HCT116 (cell line): ENCODE measurements at regions not wholly inside any gene's neighbourhood (a gene's known extent, or its start where the extent isn't known, plus 50 kb on each side); places are given as distances from the start of the nearest gene placed in this dataset.

ENCODE experiments used
- ATAC-seq: fragments of 200-7000 bp; cut with Tn5 transposase; 2 replicates; pipeline ENCODE4 v1.9.1; 2020; ENCODE audit warnings: mild to moderate bottlenecking, moderate library complexity
- BruUV-seq: library from RNA; stranded (reverse); fragments of 400-500 nt; replicated peaks from 2 replicates; lab custom pipeline; 2021; lab: Mats Ljungman, UMichigan
- CTCF ChIA-PET: fragments of 300-600 bp; sonication (Branson Sonifier 250); formaldehyde crosslinking; loops from one replicate; lab custom pipeline; 2021; ENCODE audit warnings: antibody characterized with exemption; lab: Charles Lee
- POLR2A ChIA-PET: fragments of 300-600, 350-600 bp; sonication (Branson Sonifier 250); formaldehyde crosslinking; loops from one replicate; lab custom pipeline; 2021; ENCODE audit warnings: antibody characterized with exemption; lab: Charles Lee
- RAD21 ChIA-PET, 2 experiments: fragments of 300-600 bp; sonication (Branson Sonifier 250); formaldehyde crosslinking; loops; one replicate each; lab custom pipeline; 2023; ENCODE audit warnings: low total read pairs in 2 of 2; ENCODE audit not compliant: uncharacterized antibody in 2 of 2, unreplicated experiment in 2 of 2, low non-redundant PET in 1 of 2; lab: Charles Lee
- DNase-seq: peaks from one replicate; pipeline ENCODE4 v3.0.0-alpha.2; 2010; ENCODE audit warnings: low read depth, low spot score
- H2AFZ ChIP-seq: fragments of 200-600 bp; shearing (Covaris generic), sonication (generic); 2 replicates; pipeline ENCODE4 v1.6.1; 2017; ENCODE audit warnings: low read depth, mixed run types, mixed read lengths, antibody characterized with exemption, low read length; ENCODE audit not compliant: poor library complexity, severe bottlenecking
- H3K27ac ChIP-seq: 2 replicates; pipeline ENCODE4 v1.5.1; 2012; ENCODE audit warnings: low read depth, low read length
- H3K27me3 ChIP-seq: fragments of 200-600 bp; sonication (generic); 2 replicates; pipeline ENCODE4 v1.6.1; 2016; ENCODE audit warnings: mixed run types, low read length, mixed read lengths; ENCODE audit not compliant: insufficient read depth
- H3K36me3 ChIP-seq, 2 experiments: fragments of 200-500 bp in 1 of 2; fragments of 200-600 bp in 1 of 2; sonication (Bioruptor generic) in 1 of 2; sonication (generic) in 1 of 2; 2 replicates each; pipeline versions ENCODE4 v1.5.1 to v1.6.1; 2014 to 2016; ENCODE audit warnings: low read length in 2 of 2, inconsistent platforms in 1 of 2, mixed read lengths in 1 of 2, mixed run types in 1 of 2; ENCODE audit not compliant: insufficient read depth in 2 of 2, control insufficient read depth in 1 of 2
- H3K4me1 ChIP-seq, 2 experiments: fragments of 200-600 bp in 1 of 2; sonication (generic) in 1 of 2; 2 replicates each; pipeline versions ENCODE4 v1.5.1 to v1.6.1; 2012 to 2017; ENCODE audit warnings: low read length in 2 of 2, inconsistent platforms in 1 of 2, mild to moderate bottlenecking in 1 of 2, mixed read lengths in 1 of 2, mixed run types in 1 of 2, moderate library complexity in 1 of 2; ENCODE audit not compliant: insufficient read depth in 2 of 2, control insufficient read depth in 1 of 2
- H3K4me2 ChIP-seq: fragments of 200-600 bp; sonication (generic); 2 replicates; pipeline ENCODE4 v1.6.1; 2017; ENCODE audit warnings: mixed run types, low read length, mixed read lengths
- H3K4me3 ChIP-seq, 2 experiments: fragments of 200-600 bp in 1 of 2; sonication (generic) in 1 of 2; replicated peaks in 1 of 2; 2 replicates each; pipeline ENCODE4 v1.5.1; 2011 to 2016; ENCODE audit warnings: low read length in 2 of 2, control low read depth in 1 of 2, low read depth in 1 of 2, mild to moderate bottlenecking in 1 of 2, mixed read lengths in 1 of 2, mixed run types in 1 of 2
- H3K79me2 ChIP-seq: fragments of 200-600 bp; sonication (generic); 2 replicates; pipeline ENCODE4 v1.6.1; 2017; ENCODE audit warnings: mild to moderate bottlenecking, mixed run types, low read length, moderate library complexity, mixed read lengths; ENCODE audit not compliant: insufficient read depth
- H3K9ac ChIP-seq: fragments of 200-600 bp; sonication (generic); 2 replicates; pipeline ENCODE4 v1.6.1; 2016; ENCODE audit warnings: low read length, mixed read lengths
- H3K9me2 ChIP-seq: fragments of 200-600 bp; sonication (generic), shearing (Covaris generic); 2 replicates; pipeline ENCODE4 v1.6.1; 2017; ENCODE audit warnings: mixed run types, mild to moderate bottlenecking, moderate library complexity; ENCODE audit not compliant: insufficient read depth
- H3K9me3 ChIP-seq, 2 experiments: fragments of 200-500 bp in 1 of 2; fragments of 200-600 bp in 1 of 2; sonication (Bioruptor generic) in 1 of 2; sonication (generic) in 1 of 2; 2 replicates each; pipeline ENCODE4 v1.6.1; 2014 to 2017; ENCODE audit warnings: low read length in 2 of 2, mixed read lengths in 2 of 2, inconsistent platforms in 1 of 2, low read depth in 1 of 2, mild to moderate bottlenecking in 1 of 2, mixed run types in 1 of 2, moderate library complexity in 1 of 2; ENCODE audit not compliant: control insufficient read depth in 1 of 2, insufficient read depth in 1 of 2
- H4K20me1 ChIP-seq: fragments of 200-600 bp; sonication (generic), shearing (Covaris generic); 2 replicates; pipeline ENCODE4 v1.6.1; 2017; ENCODE audit warnings: mixed run types, mild to moderate bottlenecking, moderate library complexity; ENCODE audit not compliant: insufficient read depth
- CBX3 ChIP-seq: IDR thresholded peaks from 2 replicates; pipeline ENCODE4 v1.6.1; 2012; ENCODE audit warnings: low read depth
- EGR1 ChIP-seq: IDR thresholded peaks from 2 replicates; pipeline ENCODE4 v1.6.1; 2012; ENCODE audit warnings: low read depth
- EZH2 ChIP-seq: fragments of 200-600 bp; sonication (generic); IDR thresholded peaks from 2 replicates; pipeline ENCODE4 v1.6.1; 2017; ENCODE audit warnings: antibody characterized with exemption, mixed run types
- EZH2phosphoT487 ChIP-seq: fragments of 200-600 bp; IDR thresholded peaks from 2 replicates; pipeline ENCODE4 v1.6.1; 2018; ENCODE audit warnings: antibody characterized with exemption, borderline replicate concordance
- JUND ChIP-seq: IDR thresholded peaks from 2 replicates; pipeline ENCODE4 v1.6.1; 2012
- MAX ChIP-seq: IDR thresholded peaks from 2 replicates; pipeline ENCODE4 v1.6.1; 2012
- RAD21 ChIP-seq: IDR thresholded peaks from 2 replicates; pipeline ENCODE4 v1.6.1; 2012; ENCODE audit warnings: low read depth, mild to moderate bottlenecking
- SIN3A ChIP-seq: IDR thresholded peaks from 2 replicates; pipeline ENCODE4 v1.6.1; 2012; ENCODE audit warnings: low read depth
- SRF ChIP-seq: IDR thresholded peaks from 2 replicates; pipeline ENCODE4 v1.6.1; 2012; ENCODE audit warnings: low read depth
- TCF7L2 ChIP-seq: IDR thresholded peaks from 2 replicates; pipeline ENCODE4 v1.7.0; 2011; ENCODE audit warnings: borderline replicate concordance, inconsistent platforms; ENCODE audit not compliant: insufficient read depth, insufficient read length; ENCODE audit errors: extremely low read depth
- YY1 ChIP-seq: IDR thresholded peaks from 2 replicates; pipeline ENCODE4 v1.6.1; 2011; ENCODE audit warnings: low read length, low read depth, moderate library complexity, mild to moderate bottlenecking; ENCODE audit not compliant: insufficient replicate concordance; ENCODE audit errors: extremely low read depth
- ZBTB33 ChIP-seq: IDR thresholded peaks from 2 replicates; pipeline ENCODE4 v1.6.1; 2011; ENCODE audit warnings: mild to moderate bottlenecking, low read length, moderate library complexity; ENCODE audit not compliant: insufficient replicate concordance; ENCODE audit errors: extremely low read depth
- ZFX ChIP-seq: fragments of 450-650 bp; IDR thresholded peaks from 2 replicates; pipeline ENCODE4 v1.6.1; 2017
- ZNF274 ChIP-seq: fragments of 200-500 bp; sonication (Bioruptor generic); IDR thresholded peaks from 2 replicates; pipeline ENCODE4 v1.6.1; 2014; ENCODE audit warnings: mild to moderate bottlenecking, low read depth, low read length, inconsistent platforms
- intact Hi-C: fragments of 100-400 bp; cut with micrococcal nuclease; formaldehyde crosslinking; loops from 2 replicates; pipeline ENCODE4 v1.10.0; 2022
- TF ChIP-seq, protein P1 (sequence below): IDR thresholded peaks from 2 replicates; pipeline ENCODE4 v1.6.1; 2012
- TF ChIP-seq, protein P2 (sequence below): IDR thresholded peaks from 2 replicates; pipeline ENCODE4 v1.6.1; 2012; ENCODE audit warnings: low read depth
- TF ChIP-seq, protein P3 (sequence below), 3 experiments: fragments of 200-600 bp in 1 of 3; sonication (generic) in 1 of 3; IDR thresholded peaks in 2 of 3; conservative IDR thresholded peaks in 1 of 3; 2 replicates each; pipeline ENCODE4 v1.5.1; 2012 to 2017; ENCODE audit warnings: low read depth in 2 of 3, low read length in 2 of 3, antibody characterized with exemption in 1 of 3, borderline replicate concordance in 1 of 3, control low read depth in 1 of 3, mild to moderate bottlenecking in 1 of 3, mixed read lengths in 1 of 3, mixed run types in 1 of 3, moderate library complexity in 1 of 3; ENCODE audit not compliant: insufficient read depth in 1 of 3

DNA sequence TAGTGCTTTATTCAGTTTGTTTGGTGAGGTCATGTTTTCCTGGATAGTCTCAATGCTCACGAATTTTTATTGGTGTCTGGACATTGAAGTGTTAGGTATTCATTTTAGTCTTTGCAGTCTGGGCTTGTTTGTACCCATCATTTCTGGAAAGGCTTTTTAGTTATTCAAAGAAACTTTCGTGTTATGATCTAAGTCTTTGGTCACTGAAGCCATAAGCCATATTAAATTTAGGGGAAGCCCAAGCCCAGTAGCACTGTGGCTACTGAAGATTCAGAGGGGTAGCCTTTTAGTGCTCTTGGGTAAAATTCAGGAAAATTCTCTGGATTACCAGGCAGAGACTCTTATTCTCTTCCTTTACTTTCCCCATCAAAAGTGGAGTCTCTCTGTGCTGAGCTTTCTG lies 56.2 kb upstream of the PEX5L start:
- Histone ChIP-seq H3K9me2 (no peaks in the 10 kb centered on the region), H3K36me3 (no peaks in the 10 kb centered on the region), H3K4me2 (no peak overlapping the region), H3K27me3 (peaks cover 10% of the 10 kb centered on the region; the same call in 1 of the 2 replicates), H2AFZ (no peak overlapping the region), H3K4me1 (no peaks in the 10 kb centered on the region), H3K79me2 (no peaks in the 10 kb centered on the region), H3K27ac (no peak overlapping the region), H3K9ac (no peak overlapping the region), H4K20me1 (no peaks in the 10 kb centered on the region), H3K4me3 (no peak overlapping the region), H3K9me3 (no peaks in the 10 kb centered on the region)
- intact Hi-C loops = no loop called here
- no TSS peak for BruUV-seq
- no peak for TF ChIP-seq RAD21
- TF ChIP-seq, protein P1, sequence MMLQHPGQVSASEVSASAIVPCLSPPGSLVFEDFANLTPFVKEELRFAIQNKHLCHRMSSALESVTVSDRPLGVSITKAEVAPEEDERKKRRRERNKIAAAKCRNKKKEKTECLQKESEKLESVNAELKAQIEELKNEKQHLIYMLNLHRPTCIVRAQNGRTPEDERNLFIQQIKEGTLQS = no peak
- no peak for TF ChIP-seq TCF7L2
- no peak for TF ChIP-seq ZNF274
- no peak for TF ChIP-seq SIN3A
- TF ChIP-seq EGR1 = no peak
- no peak for TF ChIP-seq CBX3
- TF ChIP-seq ZBTB33 = no peak
- no peak for TF ChIP-seq MAX
- no peak for TF ChIP-seq EZH2
- TF ChIP-seq EZH2phosphoT487 = no peak
- TF ChIP-seq, protein P2, sequence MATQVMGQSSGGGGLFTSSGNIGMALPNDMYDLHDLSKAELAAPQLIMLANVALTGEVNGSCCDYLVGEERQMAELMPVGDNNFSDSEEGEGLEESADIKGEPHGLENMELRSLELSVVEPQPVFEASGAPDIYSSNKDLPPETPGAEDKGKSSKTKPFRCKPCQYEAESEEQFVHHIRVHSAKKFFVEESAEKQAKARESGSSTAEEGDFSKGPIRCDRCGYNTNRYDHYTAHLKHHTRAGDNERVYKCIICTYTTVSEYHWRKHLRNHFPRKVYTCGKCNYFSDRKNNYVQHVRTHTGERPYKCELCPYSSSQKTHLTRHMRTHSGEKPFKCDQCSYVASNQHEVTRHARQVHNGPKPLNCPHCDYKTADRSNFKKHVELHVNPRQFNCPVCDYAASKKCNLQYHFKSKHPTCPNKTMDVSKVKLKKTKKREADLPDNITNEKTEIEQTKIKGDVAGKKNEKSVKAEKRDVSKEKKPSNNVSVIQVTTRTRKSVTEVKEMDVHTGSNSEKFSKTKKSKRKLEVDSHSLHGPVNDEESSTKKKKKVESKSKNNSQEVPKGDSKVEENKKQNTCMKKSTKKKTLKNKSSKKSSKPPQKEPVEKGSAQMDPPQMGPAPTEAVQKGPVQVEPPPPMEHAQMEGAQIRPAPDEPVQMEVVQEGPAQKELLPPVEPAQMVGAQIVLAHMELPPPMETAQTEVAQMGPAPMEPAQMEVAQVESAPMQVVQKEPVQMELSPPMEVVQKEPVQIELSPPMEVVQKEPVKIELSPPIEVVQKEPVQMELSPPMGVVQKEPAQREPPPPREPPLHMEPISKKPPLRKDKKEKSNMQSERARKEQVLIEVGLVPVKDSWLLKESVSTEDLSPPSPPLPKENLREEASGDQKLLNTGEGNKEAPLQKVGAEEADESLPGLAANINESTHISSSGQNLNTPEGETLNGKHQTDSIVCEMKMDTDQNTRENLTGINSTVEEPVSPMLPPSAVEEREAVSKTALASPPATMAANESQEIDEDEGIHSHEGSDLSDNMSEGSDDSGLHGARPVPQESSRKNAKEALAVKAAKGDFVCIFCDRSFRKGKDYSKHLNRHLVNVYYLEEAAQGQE = no peak
- TF ChIP-seq ZFX = no peak
- TF ChIP-seq SRF = no peak
- TF ChIP-seq, protein P3, sequence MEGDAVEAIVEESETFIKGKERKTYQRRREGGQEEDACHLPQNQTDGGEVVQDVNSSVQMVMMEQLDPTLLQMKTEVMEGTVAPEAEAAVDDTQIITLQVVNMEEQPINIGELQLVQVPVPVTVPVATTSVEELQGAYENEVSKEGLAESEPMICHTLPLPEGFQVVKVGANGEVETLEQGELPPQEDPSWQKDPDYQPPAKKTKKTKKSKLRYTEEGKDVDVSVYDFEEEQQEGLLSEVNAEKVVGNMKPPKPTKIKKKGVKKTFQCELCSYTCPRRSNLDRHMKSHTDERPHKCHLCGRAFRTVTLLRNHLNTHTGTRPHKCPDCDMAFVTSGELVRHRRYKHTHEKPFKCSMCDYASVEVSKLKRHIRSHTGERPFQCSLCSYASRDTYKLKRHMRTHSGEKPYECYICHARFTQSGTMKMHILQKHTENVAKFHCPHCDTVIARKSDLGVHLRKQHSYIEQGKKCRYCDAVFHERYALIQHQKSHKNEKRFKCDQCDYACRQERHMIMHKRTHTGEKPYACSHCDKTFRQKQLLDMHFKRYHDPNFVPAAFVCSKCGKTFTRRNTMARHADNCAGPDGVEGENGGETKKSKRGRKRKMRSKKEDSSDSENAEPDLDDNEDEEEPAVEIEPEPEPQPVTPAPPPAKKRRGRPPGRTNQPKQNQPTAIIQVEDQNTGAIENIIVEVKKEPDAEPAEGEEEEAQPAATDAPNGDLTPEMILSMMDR (IDR thresholded peaks at IDR 0.05 in 2 of 3, conservative IDR thresholded peaks at IDR 0.05 in 1 of 3; ENCODE audit: borderline replicate concordance in 1 of 3, insufficient read depth in 1 of 3, low read depth in 2 of 3, low read length in 2 of 3) = no peak
- no peak for TF ChIP-seq JUND
- TF ChIP-seq YY1 = no peak
- ChIA-PET RAD21 (no interaction called here), CTCF (no interaction called here), POLR2A (no interaction called here)
- no peak for DNase-seq
- no peak for ATAC-seq
